NCI-H2107 treated with DMSO at 0.1 percent for 48 hours (cell line): ENCODE measurements at regions not wholly inside any gene's neighbourhood (a gene's known extent, or its start where the extent isn't known, plus 50 kb on each side); places are given as distances from the start of the nearest gene placed in this dataset.
A peak's percentile ranks its signal among the peaks of the same experiment; 100 is the strongest.

Source experiments
- DNase-seq: peaks from one replicate; lab custom pipeline; 2025; ENCODE audit not compliant: unreplicated experiment; lab: John Stamatoyannopoulos, UW

GRCh38 chr9:130755377-130756007 is 61.9 kb downstream of the EXOSC2 start:
- no peak for DNase-seq

- DNase-seq, result no peak
These were observed 62.5 kb downstream of the EXOSC2 start for GRCh38 chr9:130756037-130756436.

GRCh38 chr9:130756455-130757152 is 63.0 kb downstream of the EXOSC2 start:
- DNase-seq, result no peak

- no peak for DNase-seq
These were observed 66.2 kb downstream of the EXOSC2 start for GRCh38 chr9:130759738-130760137.

GRCh38 chr9:130763331-130764171 is 70.0 kb downstream of the EXOSC2 start:
- DNase-seq, result no peak

GRCh38 chr9:130765137-130766020 is 69.7 kb upstream of the ABL1 start:
- no peak for DNase-seq

GRCh38 chr9:130766021-130766926 is 68.8 kb upstream of the ABL1 start:
- DNase-seq, result no peak

GRCh38 chr9:130766927-130767307 is 68.1 kb upstream of the ABL1 start:
- DNase-seq, result no peak

- no peak for DNase-seq
These were observed 66.8 kb upstream of the ABL1 start for GRCh38 chr9:130768265-130768664.

GRCh38 chr9:130768891-130769403 is 66.1 kb upstream of the ABL1 start:
- no peak for DNase-seq

GRCh38 chr9:130770093-130770492 is 65.0 kb upstream of the ABL1 start:
- no peak for DNase-seq

GRCh38 chr9:130770679-130771442 is 64.2 kb upstream of the ABL1 start:
- peak; percentile 64 for DNase-seq

GRCh38 chr9:130772185-130772584 is 62.9 kb upstream of the ABL1 start:
- DNase-seq, result no peak

- DNase-seq, result no peak
These were observed 60.9 kb upstream of the ABL1 start for GRCh38 chr9:130774183-130774582.

- DNase-seq, result no peak
These were observed 59.6 kb upstream of the ABL1 start for GRCh38 chr9:130775336-130775991.

- DNase-seq, result no peak
These were observed 55.8 kb upstream of the ABL1 start for GRCh38 chr9:130779153-130779855.

GRCh38 chr9:130780415-130780814 is 54.6 kb upstream of the ABL1 start:
- no peak for DNase-seq
